MM.1S (cell line): ENCODE measurements at regions not wholly inside any gene's neighbourhood (a gene's known extent, or its start where the extent isn't known, plus 50 kb on each side); places are given as distances from the start of the nearest gene placed in this dataset.
A peak's percentile ranks its signal among the peaks of the same experiment; 100 is the strongest.

Experiments
- DNase-seq: peaks from one replicate; pipeline ENCODE4 v3.0.0-alpha.2; 2015
- H2AFZ ChIP-seq: fragments of 300-600 bp; sonication (generic); 2 replicates; pipeline ENCODE4 v1.6.0; 2016; ENCODE audit warnings: antibody characterized with exemption, low read length
- H3F3A ChIP-seq: fragments of 300-600 bp; sonication (generic); 2 replicates; pipeline ENCODE4 v1.6.1; 2016; ENCODE audit warnings: mild to moderate bottlenecking, antibody characterized with exemption, low read length, moderate library complexity, mixed read lengths; ENCODE audit not compliant: insufficient read depth
- H3K27ac ChIP-seq: fragments of 300-600 bp; sonication (generic); 2 replicates; pipeline ENCODE4 v1.5.1; 2016; ENCODE audit warnings: mild to moderate bottlenecking, low read length
- H3K27me3 ChIP-seq: fragments of 300-600 bp; sonication (generic); replicated peaks from 2 replicates; pipeline ENCODE4 v1.6.0; 2016; ENCODE audit warnings: low read length; ENCODE audit not compliant: insufficient read depth
- H3K36me3 ChIP-seq: fragments of 300-600 bp; sonication (generic); replicated peaks from 2 replicates; pipeline ENCODE4 v1.6.1; 2016; ENCODE audit warnings: mild to moderate bottlenecking, low read length, mixed read lengths; ENCODE audit not compliant: insufficient read depth
- H3K4me1 ChIP-seq: fragments of 300-600 bp; sonication (generic); 2 replicates; pipeline ENCODE4 v1.6.1; 2016; ENCODE audit warnings: low read length, mixed read lengths
- H3K4me2 ChIP-seq: fragments of 300-600 bp; sonication (generic); 2 replicates; pipeline ENCODE4 v1.6.0; 2016; ENCODE audit warnings: low read depth, low read length
- H3K4me3 ChIP-seq: fragments of 300-600 bp; sonication (generic); 2 replicates; pipeline ENCODE4 v1.5.1; 2016; ENCODE audit warnings: low read length, mixed read lengths
- H3K79me2 ChIP-seq: fragments of 300-600 bp; sonication (generic); 2 replicates; pipeline ENCODE4 v1.6.1; 2016; ENCODE audit warnings: mixed run types, low read length, mixed read lengths
- H3K9ac ChIP-seq: fragments of 300-600 bp; sonication (generic); 2 replicates; pipeline ENCODE4 v1.6.1; 2016; ENCODE audit warnings: low read length, mixed read lengths
- H3K9me2 ChIP-seq: fragments of 300-600 bp; sonication (generic); replicated peaks from 2 replicates; pipeline ENCODE4 v1.6.1; 2016; ENCODE audit warnings: mild to moderate bottlenecking, low read length, mixed read lengths; ENCODE audit not compliant: insufficient read depth
- H3K9me3 ChIP-seq: fragments of 300-600 bp; sonication (generic); replicated peaks from 2 replicates; pipeline ENCODE4 v1.6.1; 2016; ENCODE audit warnings: mild to moderate bottlenecking, low read length, mixed read lengths; ENCODE audit not compliant: insufficient read depth
- H4K20me1 ChIP-seq: fragments of 300-600 bp; sonication (generic); 2 replicates; pipeline ENCODE4 v1.6.1; 2016; ENCODE audit warnings: mild to moderate bottlenecking, low read length, moderate library complexity, mixed read lengths; ENCODE audit not compliant: insufficient read depth
- CTCF ChIP-seq: fragments of 300-600 bp; sonication (generic); IDR thresholded peaks from 2 replicates; pipeline ENCODE4 v1.5.1; 2016; ENCODE audit warnings: antibody characterized with exemption, low read length, mixed read lengths
- EZH2 ChIP-seq: fragments of 300-600 bp; sonication (generic); optimal IDR thresholded peaks from 2 replicates; pipeline ENCODE3; 2017; ENCODE audit warnings: low read depth, mild to moderate bottlenecking, antibody characterized with exemption, low read length, mixed read lengths
- EZH2phosphoT487 ChIP-seq: fragments of 300-600 bp; sonication (generic); IDR thresholded peaks from 2 replicates; pipeline ENCODE4 v1.6.1; 2018; ENCODE audit warnings: antibody characterized with exemption, low read length

- Histone ChIP-seq H3K4me2 (no peak overlapping the region), H4K20me1 (no peaks in the 10 kb centered on the region), H2AFZ (no peak overlapping the region), H3K79me2 (no peaks in the 10 kb centered on the region), H3K36me3 (no peaks in the 10 kb centered on the region), H3K9me2 (no peaks in the 10 kb centered on the region), H3K9ac (no peak overlapping the region), H3K27ac (no peak overlapping the region), H3F3A (no peaks in the 10 kb centered on the region), H3K27me3 (no peaks in the 10 kb centered on the region), H3K9me3 (no peaks in the 10 kb centered on the region), H3K4me1 (0 out of 2 replicates have a peak, but pooled peaks cover 3% of the 10 kb centered on the region), H3K4me3 (no peak overlapping the region)
- TF ChIP-seq EZH2 (no peak), EZH2phosphoT487 (no peak), CTCF (no peak)
- no peak for DNase-seq
Measured at GRCh38 chr4:41433361-41433760, 104.6 kb upstream of the LIMCH1 start.

- Histone ChIP-seq H3K4me3 (no peak overlapping the region), H2AFZ (no peak overlapping the region), H3K36me3 (no peaks in the 10 kb centered on the region), H3K27me3 (no peaks in the 10 kb centered on the region), H4K20me1 (no peaks in the 10 kb centered on the region), H3K9ac (no peak overlapping the region), H3K9me2 (no peaks in the 10 kb centered on the region), H3K27ac (no peak overlapping the region), H3K4me2 (no peak overlapping the region), H3K4me1 (0 out of 2 replicates have a peak, but pooled peaks cover 3% of the 10 kb centered on the region), H3K9me3 (no peaks in the 10 kb centered on the region), H3F3A (no peaks in the 10 kb centered on the region), H3K79me2 (no peaks in the 10 kb centered on the region)
- TF ChIP-seq EZH2phosphoT487 (no peak), EZH2 (no peak), CTCF (no peak)
- no peak for DNase-seq
Measured at GRCh38 chr4:41435510-41435909, 102.4 kb upstream of the LIMCH1 start.

- Histone ChIP-seq H3F3A (no peaks in the 10 kb centered on the region), H3K4me2 (peak overlapping the region; percentile 39; the same call in 1 of the 2 replicates), H3K27me3 (no peaks in the 10 kb centered on the region), H3K36me3 (no peaks in the 10 kb centered on the region), H2AFZ (0 out of 2 replicates have a peak overlapping the region, but pooled peaks have one; percentile 39), H3K79me2 (no peaks in the 10 kb centered on the region), H3K9ac (no peak overlapping the region), H3K27ac (no peak overlapping the region), H3K4me3 (no peak overlapping the region), H3K9me2 (no peaks in the 10 kb centered on the region), H3K9me3 (no peaks in the 10 kb centered on the region), H4K20me1 (no peaks in the 10 kb centered on the region), H3K4me1 (0 out of 2 replicates have a peak, but pooled peaks cover 3% of the 10 kb centered on the region)
- TF ChIP-seq CTCF, result no peak
- no peak for TF ChIP-seq EZH2phosphoT487
- TF ChIP-seq EZH2, result no peak
- no peak for DNase-seq
Measured at GRCh38 chr4:41436419-41436818, 101.5 kb upstream of the LIMCH1 start.
